ENCODE measurements at regions not wholly inside any gene's neighbourhood (a gene's known extent, or its start where the extent isn't known, plus 50 kb on each side); places are given as distances from the start of the nearest gene placed in this dataset.

DNA sequence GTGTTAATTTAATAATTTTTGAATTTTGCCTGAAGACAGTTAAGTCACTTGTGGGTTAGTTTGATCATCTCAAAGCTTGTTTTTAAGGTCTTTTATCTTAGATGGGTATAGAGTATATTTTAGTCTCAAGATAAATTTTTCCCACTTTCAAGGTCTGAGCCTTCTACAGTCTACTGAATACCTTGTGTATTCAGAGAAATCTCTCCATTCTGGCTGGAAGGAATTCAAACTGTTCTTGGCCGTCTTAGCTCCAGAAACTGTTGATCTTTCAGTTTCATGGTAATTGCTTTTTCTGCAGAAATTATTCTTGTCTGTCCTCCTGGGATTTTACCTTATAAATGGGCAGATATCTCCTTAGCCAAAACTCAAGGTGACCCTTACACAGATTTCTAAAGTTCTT is 97.9 kb downstream of the GC start:
- POLR2A ChIA-PET (ENCODE audit: unreplicated experiment) = no interaction called here
- Histone ChIP-seq H4K20me1 (ENCODE audit: insufficient read depth, low read length) (no peaks in the 10 kb centered on the region), H3K36me3 (ENCODE audit: control insufficient read depth, insufficient read depth, low read length) (no peaks in the 10 kb centered on the region), H4K5ac (ENCODE audit: low read depth, low read length) (no peak overlapping the region), H2AK5ac (ENCODE audit: low read depth, low read length) (no peak overlapping the region), H2BK5ac (ENCODE audit: low read depth, low read length, poor library complexity, severe bottlenecking) (no peak overlapping the region), H3K79me1 (ENCODE audit: low read depth in 1 of 2, low read length in 2 of 2) (no peaks in the 10 kb centered on the region), H3K23ac (ENCODE audit: low read depth, low read length) (no peak overlapping the region), H3K4me2 (ENCODE audit: low read depth, low read length) (no peak overlapping the region), H2AK9ac (replicated peaks; ENCODE audit: low read depth, low read length, poor library complexity) (no peak overlapping the region), H3K27ac (ENCODE audit: insufficient read depth, low read length) (no peak overlapping the region), H4K8ac (ENCODE audit: low read depth in 2 of 2, low read length in 2 of 2) (no peak overlapping the region), H3K4me3 (ENCODE audit: insufficient read depth, low read depth, low read length) (no peak overlapping the region), H3K4me1 (ENCODE audit: control insufficient read depth, insufficient read depth, low read length) (no peaks in the 10 kb centered on the region), H2AFZ (replicated peaks; ENCODE audit: low read length, poor library complexity) (no peak overlapping the region), H3K56ac (ENCODE audit: extremely low read depth, insufficient read depth, low read length) (no peak overlapping the region), H3K4ac (ENCODE audit: low read depth, low read length) (no peak overlapping the region), H2BK120ac (ENCODE audit: low read depth, low read length) (no peak overlapping the region), H3K9ac (ENCODE audit: low read depth, low read length) (no peak overlapping the region), H4K91ac (ENCODE audit: insufficient read depth, low read depth, low read length) (no peak overlapping the region), H2BK15ac (ENCODE audit: low read depth, low read length) (no peak overlapping the region), H3K27me3 (ENCODE audit: control insufficient read depth, insufficient read depth, low read length) (peaks cover 2% of the 10 kb centered on the region; the same call in 1 of the 2 replicates), H3K9me3 (ENCODE audit: control insufficient read depth, insufficient read depth, low read length) (no peaks in the 10 kb centered on the region), H3K14ac (replicated peaks; ENCODE audit: low read depth, low read length) (no peak overlapping the region), H2BK20ac (ENCODE audit: low read depth, low read length) (no peak overlapping the region), H3K18ac (ENCODE audit: low read depth, low read length) (no peak overlapping the region), H3K9me1 (ENCODE audit: insufficient read depth, low read length) (no peaks in the 10 kb centered on the region)
- DNase-seq = no peak
- in situ Hi-C loops (cut with MboI; ENCODE audit: low sequenced_read_pairs) = no loop called here
- no CpG with 5 or more reads among the region's 1 CpG for WGBS, 2 experiments (ENCODE audit: extremely low coverage in 2 of 2, insufficient read length in 1 of 2)
- intact Hi-C loops (cut with micrococcal nuclease) = no loop called here
- dilution Hi-C loops (cut with HindIII; ENCODE audit: low sequenced_read_pairs, unreplicated experiment) = no loop called here
- no TSS peak for BruUV-seq (replicated peaks)
- no peak for ATAC-seq (ENCODE audit: low read depth)
- TF ChIP-seq, protein P1, sequence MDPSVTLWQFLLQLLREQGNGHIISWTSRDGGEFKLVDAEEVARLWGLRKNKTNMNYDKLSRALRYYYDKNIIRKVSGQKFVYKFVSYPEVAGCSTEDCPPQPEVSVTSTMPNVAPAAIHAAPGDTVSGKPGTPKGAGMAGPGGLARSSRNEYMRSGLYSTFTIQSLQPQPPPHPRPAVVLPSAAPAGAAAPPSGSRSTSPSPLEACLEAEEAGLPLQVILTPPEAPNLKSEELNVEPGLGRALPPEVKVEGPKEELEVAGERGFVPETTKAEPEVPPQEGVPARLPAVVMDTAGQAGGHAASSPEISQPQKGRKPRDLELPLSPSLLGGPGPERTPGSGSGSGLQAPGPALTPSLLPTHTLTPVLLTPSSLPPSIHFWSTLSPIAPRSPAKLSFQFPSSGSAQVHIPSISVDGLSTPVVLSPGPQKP (IDR thresholded peaks at IDR 0.05; ENCODE audit: borderline replicate concordance, low read depth, low read length) = no peak
- TF ChIP-seq NFE2L2 (IDR thresholded peaks at IDR 0.05; ENCODE audit: low read depth, low read length) (no peak), MAZ (IDR thresholded peaks at IDR 0.05; ENCODE audit: borderline replicate concordance, low read depth, low read length) (no peak), CHD1 (IDR thresholded peaks at IDR 0.05; ENCODE audit: low read depth, low read length) (no peak), MAFK (IDR thresholded peaks at IDR 0.05; ENCODE audit: low read depth, low read length) (no peak)
- TF ChIP-seq, protein P2, sequence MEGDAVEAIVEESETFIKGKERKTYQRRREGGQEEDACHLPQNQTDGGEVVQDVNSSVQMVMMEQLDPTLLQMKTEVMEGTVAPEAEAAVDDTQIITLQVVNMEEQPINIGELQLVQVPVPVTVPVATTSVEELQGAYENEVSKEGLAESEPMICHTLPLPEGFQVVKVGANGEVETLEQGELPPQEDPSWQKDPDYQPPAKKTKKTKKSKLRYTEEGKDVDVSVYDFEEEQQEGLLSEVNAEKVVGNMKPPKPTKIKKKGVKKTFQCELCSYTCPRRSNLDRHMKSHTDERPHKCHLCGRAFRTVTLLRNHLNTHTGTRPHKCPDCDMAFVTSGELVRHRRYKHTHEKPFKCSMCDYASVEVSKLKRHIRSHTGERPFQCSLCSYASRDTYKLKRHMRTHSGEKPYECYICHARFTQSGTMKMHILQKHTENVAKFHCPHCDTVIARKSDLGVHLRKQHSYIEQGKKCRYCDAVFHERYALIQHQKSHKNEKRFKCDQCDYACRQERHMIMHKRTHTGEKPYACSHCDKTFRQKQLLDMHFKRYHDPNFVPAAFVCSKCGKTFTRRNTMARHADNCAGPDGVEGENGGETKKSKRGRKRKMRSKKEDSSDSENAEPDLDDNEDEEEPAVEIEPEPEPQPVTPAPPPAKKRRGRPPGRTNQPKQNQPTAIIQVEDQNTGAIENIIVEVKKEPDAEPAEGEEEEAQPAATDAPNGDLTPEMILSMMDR (conservative IDR thresholded peaks at IDR 0.05; ENCODE audit: low read depth, low read length) = no peak
- CTCF ChIA-PET = no interaction called here

All from IMR-90 (cell line).